T-helper 2 cell treated with Interferon-gamma antibody and Interleukin-4, amounts not matched to agents 5 μg/mL and 100 μg/mL, for 36 hours (primary cell): ENCODE measurements at regions not wholly inside any gene's neighbourhood (a gene's known extent, or its start where the extent isn't known, plus 50 kb on each side); places are given as distances from the start of the nearest gene placed in this dataset.
A peak's percentile ranks its signal among the peaks of the same experiment; 100 is the strongest.

ENCODE experiments used
- DNase-seq: peaks from one replicate; pipeline ENCODE4 v3.0.0; 2021; ENCODE audit warnings: low spot score
- H3K27ac Mint-ChIP-seq: one replicate; pipeline ENCODE4 v1.8.0; 2021; ENCODE audit warnings: mild to moderate bottlenecking, mixed read lengths
- H3K27me3 Mint-ChIP-seq: one replicate; pipeline ENCODE4 v1.8.0; 2021; ENCODE audit warnings: low read depth, mixed read lengths
- H3K36me3 Mint-ChIP-seq: one replicate; pipeline ENCODE4 v1.8.0; 2021; ENCODE audit warnings: low read depth, mixed read lengths
- H3K4me1 Mint-ChIP-seq: one replicate; pipeline ENCODE4 v1.8.0; 2021; ENCODE audit warnings: low read depth, mixed read lengths
- H3K4me3 Mint-ChIP-seq: one replicate; pipeline ENCODE4 v1.8.0; 2022; ENCODE audit warnings: mild to moderate bottlenecking, moderate library complexity, mixed read lengths
- H3K9me3 Mint-ChIP-seq: one replicate; pipeline ENCODE4 v1.8.0; 2021; ENCODE audit warnings: mixed read lengths

DNA sequence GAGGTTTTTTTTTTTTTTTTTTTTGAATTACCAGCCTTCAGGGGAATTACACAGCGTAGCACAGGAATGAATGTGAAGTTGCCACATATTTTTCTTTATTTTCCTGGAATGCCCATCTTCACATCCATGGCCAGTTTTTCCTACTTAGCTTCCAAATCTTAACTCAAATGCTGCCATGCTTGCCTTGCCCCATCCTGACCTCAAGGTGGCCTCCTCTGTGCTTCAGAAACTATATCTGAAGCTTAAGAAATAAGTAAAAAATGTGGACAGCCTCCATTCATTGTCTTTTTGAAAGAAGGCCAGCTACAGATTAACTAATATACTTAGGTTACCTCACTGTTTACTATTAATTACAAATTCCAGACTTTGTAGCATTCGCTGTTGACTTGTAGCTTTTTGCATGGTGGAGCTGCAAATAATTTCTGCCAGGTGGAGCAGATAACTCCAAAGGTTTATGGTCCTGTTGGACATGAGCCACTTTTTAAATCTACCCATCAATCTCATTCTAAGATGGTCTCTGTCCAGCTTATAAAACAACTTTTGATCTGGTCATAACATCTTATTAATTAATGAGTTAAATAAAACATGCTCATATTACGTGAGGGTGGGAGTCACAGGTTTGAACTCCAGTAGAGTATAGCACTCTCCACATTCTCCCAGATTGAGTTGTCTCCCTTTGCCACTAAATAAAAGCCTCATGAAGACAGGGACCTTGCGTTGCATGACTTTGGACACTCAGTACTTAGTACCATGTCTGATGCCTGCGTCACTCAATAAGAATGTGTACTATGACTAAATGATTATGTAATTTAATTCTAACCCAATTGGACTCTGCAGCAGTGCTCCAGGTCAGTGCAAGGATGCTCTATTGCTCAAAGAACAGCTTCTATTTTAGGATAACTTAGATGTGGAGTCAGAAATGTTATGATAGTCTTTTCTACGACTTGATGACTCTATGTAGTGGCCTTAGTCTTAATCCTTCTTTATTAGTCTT lies 678.6 kb upstream of the CITED2 start:
- Mint-ChIP-seq H3K36me3 (no peaks in the 10 kb centered on the region), H3K27ac (no peak overlapping the region)
- DNase-seq: no peak

DNA sequence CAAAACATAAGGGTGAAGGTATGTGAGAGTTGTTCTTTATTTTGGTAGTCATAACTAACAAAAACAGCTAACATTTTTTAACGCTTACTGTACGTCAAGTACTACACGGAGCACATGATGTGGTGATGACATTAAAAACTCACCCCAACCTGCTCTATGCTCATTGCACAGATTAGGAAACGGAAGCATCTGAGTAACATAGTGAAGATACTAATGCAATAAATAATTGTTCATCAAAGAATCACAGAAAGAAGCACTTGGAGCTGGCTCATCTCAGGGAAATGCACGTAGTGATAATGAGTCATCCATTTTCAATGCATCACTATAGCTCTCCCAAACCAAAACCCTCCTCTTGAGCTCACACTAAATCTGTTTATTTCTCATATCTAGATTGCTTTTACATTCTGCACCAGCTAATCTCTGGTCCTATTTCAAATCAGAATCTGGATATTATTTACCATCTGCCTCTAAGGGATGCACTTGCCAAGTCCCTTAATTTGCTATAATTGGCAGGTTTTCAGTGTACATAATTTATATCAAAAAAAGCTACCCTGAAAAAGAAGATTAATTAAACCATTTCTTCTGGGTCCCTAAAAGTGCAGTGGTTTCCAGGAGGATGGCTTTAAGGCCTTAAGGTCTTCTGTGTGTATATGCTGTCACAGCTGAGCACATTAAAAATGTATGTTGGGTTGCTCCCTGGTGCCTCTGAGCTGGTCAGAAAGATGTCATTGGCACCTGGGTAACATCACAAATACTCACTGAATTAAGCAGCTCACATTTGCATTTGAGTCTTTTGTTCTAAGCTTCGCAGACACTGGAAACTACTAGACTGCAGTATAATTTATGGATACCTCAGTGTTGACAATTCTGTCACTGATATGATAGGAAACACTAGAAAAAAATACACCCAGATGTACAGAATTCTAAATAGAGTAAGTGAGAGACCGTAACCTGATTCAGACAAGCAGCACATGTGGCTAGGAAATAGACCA lies 677.4 kb upstream of the CITED2 start:
- Mint-ChIP-seq H3K4me3 (no peak overlapping the region), H3K9me3 (no peaks in the 10 kb centered on the region), H3K27me3 (peaks cover 4% of the 10 kb centered on the region), H3K36me3 (no peaks in the 10 kb centered on the region), H3K27ac (no peak overlapping the region), H3K4me1 (no peaks in the 10 kb centered on the region)
- no peak for DNase-seq

More for the DNA sequence above, 678.6 kb upstream of the CITED2 start:
- Mint-ChIP-seq H3K9me3 (no peaks in the 10 kb centered on the region), H3K4me3 (no peak overlapping the region), H3K27me3 (peaks cover 2% of the 10 kb centered on the region), H3K4me1 (no peaks in the 10 kb centered on the region)

DNA sequence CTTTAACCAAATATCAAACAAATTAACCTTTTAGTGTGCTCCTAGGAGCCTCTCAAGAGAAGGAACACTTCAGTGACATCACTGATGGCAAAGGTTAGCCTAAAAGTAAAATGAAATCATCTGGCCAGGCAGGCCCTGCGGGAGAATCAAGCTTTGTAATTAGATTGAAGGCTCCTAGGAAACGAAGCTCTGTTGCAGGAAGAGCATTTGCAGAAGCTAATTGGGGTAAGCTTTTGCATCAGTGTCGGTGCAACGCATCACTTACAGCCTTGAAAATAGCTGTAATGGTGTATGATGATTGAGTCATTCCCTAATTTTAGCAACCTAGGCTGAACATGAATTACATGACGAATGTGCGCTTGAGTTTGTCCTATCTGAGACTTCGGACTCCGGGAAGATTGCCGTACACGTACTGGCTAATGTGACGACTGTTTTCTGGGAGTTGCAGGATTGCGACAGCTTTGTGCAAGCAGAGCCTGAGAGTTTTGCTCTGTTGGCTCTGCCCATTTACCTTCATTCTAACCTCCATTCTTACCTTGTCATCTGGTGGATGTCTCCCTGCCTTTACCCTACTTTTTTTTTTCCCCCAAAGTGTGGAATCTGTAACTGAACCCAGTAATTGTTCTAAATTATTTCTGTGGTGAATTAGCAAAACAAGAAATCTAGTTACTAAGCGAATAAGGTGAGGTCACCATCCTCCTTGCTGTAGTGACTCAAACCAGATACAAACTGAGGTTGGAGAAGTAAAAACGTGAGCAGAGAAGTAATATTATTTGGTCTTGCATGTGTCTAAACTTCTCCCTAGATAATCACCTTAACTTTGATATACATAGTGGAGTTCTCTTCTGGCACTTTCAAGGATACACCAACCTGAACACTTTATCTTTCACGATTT lies 675.9 kb upstream of the CITED2 start:
- H3K9me3 Mint-ChIP-seq: no peaks in the 10 kb centered on the region

DNA sequence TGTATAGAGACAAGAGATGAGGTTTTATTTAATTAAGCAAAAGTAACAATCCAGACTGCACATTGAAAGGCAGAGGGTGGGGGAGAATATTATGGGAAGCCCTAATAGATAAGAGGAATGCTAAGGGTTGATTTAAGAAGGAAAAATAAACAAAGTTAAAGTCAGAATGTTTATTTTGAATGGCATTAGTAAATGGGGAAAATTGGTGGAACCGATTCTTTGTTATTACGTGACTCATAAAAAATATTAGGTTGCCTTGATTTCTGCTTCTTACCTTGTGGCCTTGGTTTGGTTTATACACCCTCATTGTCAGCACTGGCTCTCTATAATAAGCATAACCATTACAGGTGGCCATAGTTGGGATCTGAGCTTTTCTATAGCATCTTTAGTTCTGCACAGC lies 674.8 kb upstream of the CITED2 start:
- peaks cover 4% of the 10 kb centered on the region for H3K27me3 Mint-ChIP-seq
- H3K27ac Mint-ChIP-seq: no peak overlapping the region
- H3K4me1 Mint-ChIP-seq: no peaks in the 10 kb centered on the region
- no peaks in the 10 kb centered on the region for H3K36me3 Mint-ChIP-seq
- no peak overlapping the region for H3K4me3 Mint-ChIP-seq
- no peaks in the 10 kb centered on the region for H3K9me3 Mint-ChIP-seq
- no peak for DNase-seq

More for the DNA sequence above, 675.9 kb upstream of the CITED2 start:
- Mint-ChIP-seq H3K27me3 (peaks cover 4% of the 10 kb centered on the region), H3K36me3 (no peaks in the 10 kb centered on the region), H3K4me3 (no peak overlapping the region), H3K27ac (no peak overlapping the region), H3K4me1 (no peaks in the 10 kb centered on the region)
- no peak for DNase-seq

DNA sequence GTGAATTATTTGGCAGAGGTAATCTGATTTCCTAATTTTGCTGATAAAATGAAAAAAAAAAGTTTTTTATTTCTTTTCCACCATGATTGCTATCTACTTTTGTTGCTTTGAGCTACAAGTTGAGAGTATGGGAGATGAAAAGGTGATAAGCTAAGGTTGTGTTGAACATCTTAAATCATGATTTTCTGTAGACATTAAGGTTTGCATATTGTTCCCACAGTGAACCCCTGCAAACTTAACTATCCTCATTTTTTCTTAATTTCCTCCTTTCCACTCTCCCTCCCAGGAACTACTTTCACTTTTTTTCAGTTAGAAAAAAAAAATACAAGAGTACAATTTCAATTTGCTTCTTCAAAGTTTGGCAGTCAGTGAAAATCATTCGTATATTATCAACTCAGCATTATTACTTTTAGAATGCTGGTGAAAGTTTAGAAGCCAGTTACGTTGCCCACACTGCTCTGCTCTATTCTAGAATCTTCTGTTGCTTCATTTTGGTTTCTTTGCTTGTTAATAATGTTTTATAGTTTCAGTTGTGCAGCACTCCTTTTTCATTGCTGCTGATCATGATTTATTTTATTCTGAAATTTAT lies 673.8 kb upstream of the CITED2 start:
- Mint-ChIP-seq H3K27me3 (peaks cover 4% of the 10 kb centered on the region), H3K36me3 (no peaks in the 10 kb centered on the region), H3K9me3 (no peaks in the 10 kb centered on the region), H3K4me1 (peaks cover under 1% of the 10 kb centered on the region), H3K27ac (no peak overlapping the region), H3K4me3 (no peak overlapping the region)
- DNase-seq: no peak

GRCh38 chr6:140047321-140047720 lies 672.9 kb upstream of the CITED2 start:
- Mint-ChIP-seq H3K4me1 (peaks cover 1% of the 10 kb centered on the region), H3K27me3 (peaks cover 4% of the 10 kb centered on the region), H3K9me3 (no peaks in the 10 kb centered on the region), H3K36me3 (no peaks in the 10 kb centered on the region), H3K27ac (no peak overlapping the region), H3K4me3 (no peak overlapping the region)
- no peak for DNase-seq

DNA sequence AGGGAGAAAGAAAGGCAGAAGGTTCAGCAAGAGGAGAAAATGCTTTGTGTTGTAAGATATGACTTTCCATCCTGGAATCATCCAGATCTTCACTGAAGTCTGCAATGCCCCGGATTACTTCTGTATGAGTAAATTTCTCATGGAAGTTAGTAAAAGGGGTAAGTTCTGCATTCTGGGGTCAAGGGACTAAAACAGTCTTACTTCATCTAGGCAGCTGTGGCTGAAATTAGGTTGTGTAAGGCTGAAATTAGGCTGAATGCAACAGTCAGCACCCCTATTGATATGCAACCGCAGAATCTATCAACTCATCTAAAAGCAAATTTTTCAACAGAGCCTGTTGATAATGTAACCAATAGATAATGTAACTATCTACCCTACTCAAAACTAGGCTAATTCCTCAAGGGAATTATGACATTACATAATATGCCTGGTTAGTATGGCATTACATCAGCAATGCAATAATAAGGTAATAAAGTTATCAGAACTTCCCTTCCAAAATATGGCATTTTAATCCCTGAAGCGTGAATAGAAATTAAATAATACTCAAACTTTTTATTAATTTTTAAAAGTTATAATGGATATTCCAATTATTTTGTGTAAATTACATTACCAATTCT lies 671.7 kb upstream of the CITED2 start:
- Mint-ChIP-seq H3K9me3 (no peaks in the 10 kb centered on the region), H3K27ac (no peak overlapping the region), H3K4me1 (peaks cover 1% of the 10 kb centered on the region), H3K36me3 (no peaks in the 10 kb centered on the region), H3K27me3 (peaks cover 4% of the 10 kb centered on the region), H3K4me3 (no peak overlapping the region)
- no peak for DNase-seq

DNA sequence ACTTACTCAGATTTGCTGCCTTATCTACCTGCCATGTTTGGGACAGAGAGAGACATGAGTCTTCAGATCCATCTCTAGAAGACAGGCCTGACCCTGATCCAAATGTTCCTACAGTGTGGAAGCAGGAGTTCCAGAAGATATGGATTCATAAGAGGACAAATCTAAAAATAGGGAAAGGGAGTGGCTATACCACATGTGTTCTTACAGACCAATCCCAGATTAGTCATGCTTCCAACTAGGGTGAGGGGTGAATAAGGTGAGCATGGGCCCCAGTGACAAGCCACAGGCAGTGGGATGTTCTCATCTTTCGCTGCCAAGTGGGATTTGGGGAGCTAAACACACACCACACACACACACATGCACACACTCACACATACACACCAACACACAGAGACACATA lies 670.7 kb upstream of the CITED2 start:
- H3K4me1 Mint-ChIP-seq: peaks cover 1% of the 10 kb centered on the region
- peaks cover 4% of the 10 kb centered on the region for H3K27me3 Mint-ChIP-seq
- H3K9me3 Mint-ChIP-seq: no peaks in the 10 kb centered on the region
- H3K36me3 Mint-ChIP-seq: no peaks in the 10 kb centered on the region
- H3K27ac Mint-ChIP-seq: no peak overlapping the region
- DNase-seq: no peak
- H3K4me3 Mint-ChIP-seq: no peak overlapping the region

GRCh38 chr6:140044626-140045025 lies 670.2 kb upstream of the CITED2 start:
- Mint-ChIP-seq H3K27me3 (peaks cover 4% of the 10 kb centered on the region), H3K4me1 (peaks cover 1% of the 10 kb centered on the region), H3K36me3 (no peaks in the 10 kb centered on the region), H3K9me3 (no peaks in the 10 kb centered on the region), H3K4me3 (no peak overlapping the region), H3K27ac (no peak overlapping the region)
- no peak for DNase-seq

DNA sequence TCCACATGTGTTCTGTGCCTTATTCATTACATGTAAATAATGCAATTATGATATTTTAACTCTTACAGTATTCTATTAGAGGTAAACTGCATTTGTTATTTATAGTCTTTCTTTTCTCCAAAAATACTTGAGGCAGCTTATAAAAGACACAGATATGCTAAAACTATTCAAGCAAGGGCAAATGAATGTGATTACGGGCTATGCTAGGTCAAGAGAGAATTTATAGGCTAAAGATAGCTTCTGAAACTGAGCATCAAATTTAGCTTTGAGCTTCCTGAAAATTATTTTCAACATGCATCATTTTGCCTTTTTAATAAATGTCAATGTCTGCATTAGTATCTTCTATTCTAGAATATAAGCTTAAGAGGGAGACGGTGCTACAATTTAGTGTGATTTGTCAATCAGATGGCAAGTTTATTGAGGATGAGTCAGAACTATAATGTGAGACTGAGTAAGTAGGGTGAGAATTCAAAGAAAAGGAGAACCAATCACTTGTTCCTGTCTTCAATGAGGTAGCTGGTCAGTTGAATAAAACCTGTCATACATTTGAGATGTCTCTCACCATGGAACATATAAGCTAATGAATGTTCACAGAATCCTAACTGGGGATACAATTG lies 669.4 kb upstream of the CITED2 start:
- Mint-ChIP-seq H3K36me3 (no peaks in the 10 kb centered on the region), H3K4me3 (no peak overlapping the region), H3K27me3 (peaks cover 2% of the 10 kb centered on the region), H3K27ac (no peak overlapping the region), H3K9me3 (no peaks in the 10 kb centered on the region), H3K4me1 (peaks cover 1% of the 10 kb centered on the region)
- DNase-seq: no peak

DNA sequence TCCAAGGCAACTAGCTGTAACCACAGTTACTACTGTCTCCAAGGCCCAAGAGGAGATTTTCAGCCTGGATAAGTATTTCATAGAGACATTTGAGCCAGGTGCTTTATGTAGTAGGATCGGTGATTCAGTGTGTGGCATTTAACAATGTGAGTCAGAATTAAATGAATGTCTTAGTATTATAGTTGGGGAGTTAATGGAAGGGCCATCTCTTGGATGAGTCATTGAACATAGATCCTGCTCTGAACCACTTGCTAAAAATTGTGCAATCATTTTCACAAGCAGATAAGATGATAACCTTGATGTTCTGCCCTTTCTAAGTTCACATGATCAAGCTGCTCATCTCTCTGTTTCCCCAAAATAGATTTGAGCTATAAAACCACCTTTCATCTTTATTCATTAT lies 668.9 kb upstream of the CITED2 start:
- H3K27ac Mint-ChIP-seq: no peak overlapping the region
- peaks cover 1% of the 10 kb centered on the region for H3K4me1 Mint-ChIP-seq
- peak; percentile 5 for DNase-seq
- H3K27me3 Mint-ChIP-seq: peaks cover 2% of the 10 kb centered on the region
- H3K36me3 Mint-ChIP-seq: no peaks in the 10 kb centered on the region
- no peaks in the 10 kb centered on the region for H3K9me3 Mint-ChIP-seq
- no peak overlapping the region for H3K4me3 Mint-ChIP-seq

DNA sequence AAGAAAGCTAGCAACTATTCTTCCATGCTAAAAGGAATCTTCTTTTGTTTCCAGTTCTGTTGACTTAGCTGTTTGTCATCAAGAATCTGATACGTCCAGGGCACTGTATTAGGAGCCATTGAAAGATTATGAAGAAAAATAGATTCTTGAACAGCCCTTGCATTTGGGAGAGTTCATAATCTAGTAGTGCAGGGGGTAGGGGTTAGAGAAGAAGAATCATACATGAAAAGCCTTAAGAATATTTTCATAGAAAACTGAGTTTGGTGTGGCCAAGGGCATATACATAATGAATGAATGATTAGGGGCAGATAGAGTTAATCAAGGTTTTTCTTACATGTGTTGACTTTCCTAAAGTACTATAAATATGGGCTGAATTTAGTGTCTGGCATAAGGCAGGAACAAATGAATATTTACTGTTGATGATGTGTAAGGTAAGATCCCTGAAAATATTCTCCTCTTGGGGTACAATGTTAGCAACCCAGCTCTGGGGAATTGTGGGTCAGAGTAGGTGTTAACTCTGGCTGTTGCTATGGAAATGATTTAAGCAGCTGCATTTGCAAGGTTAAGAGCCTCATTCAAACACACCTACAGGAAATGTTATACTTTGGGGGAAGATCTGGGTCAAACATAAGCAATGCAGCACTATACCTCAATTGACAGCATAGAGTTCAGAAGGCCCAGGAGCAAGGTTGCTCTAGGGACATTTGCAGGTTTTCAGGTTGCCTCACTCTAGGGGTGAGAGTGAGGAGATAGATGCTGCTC lies 667.3 kb upstream of the CITED2 start:
- Mint-ChIP-seq H3K27ac (no peak overlapping the region), H3K4me1 (peaks cover 1% of the 10 kb centered on the region), H3K36me3 (no peaks in the 10 kb centered on the region), H3K9me3 (no peaks in the 10 kb centered on the region), H3K4me3 (no peak overlapping the region), H3K27me3 (no peaks in the 10 kb centered on the region)
- no peak for DNase-seq
